HEK293 (cell line): ENCODE measurements at regions not wholly inside any gene's neighbourhood (a gene's known extent, or its start where the extent isn't known, plus 50 kb on each side); places are given as distances from the start of the nearest gene placed in this dataset.

Source experiments
- CTCF ChIA-PET: fragments of 350-600 bp; formaldehyde crosslinking; extraction: SDS; loops from one replicate; lab custom pipeline; 2021; ENCODE audit warnings: antibody characterized with exemption; lab: Yijun Ruan, JAX
- POLR2A ChIA-PET: fragments of 300-600 bp; formaldehyde crosslinking; extraction: SDS; loops from one replicate; lab custom pipeline; 2020; ENCODE audit warnings: antibody characterized with exemption, inconsistent platforms; lab: Yijun Ruan, JAX
- H3K27ac ChIP-seq: fragments of 200-500 bp; sonication (Bioruptor generic); 2 replicates; pipeline ENCODE4 v1.5.1; 2014; ENCODE audit warnings: low read depth, low read length, control low read depth, inconsistent platforms; ENCODE audit errors: extremely low read depth
- H3K36me3 ChIP-seq, 2 experiments: fragments of 200-500 bp in 1 of 2; sonication (Bioruptor generic) in 1 of 2; 1 replicate in 1 of 2; 2 replicates in 1 of 2; pipeline ENCODE4 v1.5.1; 2014 to 2017; ENCODE audit warnings: inconsistent platforms in 2 of 2, low read length in 2 of 2; ENCODE audit not compliant: control insufficient read depth in 2 of 2, insufficient read depth in 1 of 2
- H3K4me1 ChIP-seq: fragments of 200-500 bp; sonication (Bioruptor generic); 2 replicates; pipeline ENCODE4 v1.5.1; 2014; ENCODE audit warnings: mild to moderate bottlenecking, low read length, inconsistent platforms; ENCODE audit not compliant: control insufficient read depth, insufficient read depth
- H3K4me3 ChIP-seq: 2 replicates; pipeline ENCODE4 v1.5.1; 2011; ENCODE audit warnings: low read depth, mild to moderate bottlenecking, control low read depth, low read length, moderate library complexity
- H3K9me3 ChIP-seq: fragments of 200-500 bp; sonication (Bioruptor generic); 2 replicates; pipeline ENCODE4 v1.5.1; 2014; ENCODE audit warnings: low read depth, low read length, inconsistent platforms; ENCODE audit not compliant: control insufficient read depth, insufficient read depth
- HOXC10 ChIP-seq: sonication (generic); formaldehyde crosslinking; IDR thresholded peaks from 2 replicates; pipeline ENCODE4 v1.8.1; 2023; ENCODE audit warnings: mild to moderate bottlenecking, missing genetic modification reagents
- HOXD13 ChIP-seq: sonication (generic); formaldehyde crosslinking; IDR thresholded peaks from 2 replicates; pipeline ENCODE4 v1.8.0; 2022; ENCODE audit warnings: missing genetic modification reagents, borderline replicate concordance
- KLF10 ChIP-seq: fragments of 450-650 bp; IDR thresholded peaks from 2 replicates; pipeline ENCODE4 v1.5.1; 2018; ENCODE audit warnings: missing biosample characterization, mild to moderate bottlenecking, missing genetic modification characterization
- KLF9 ChIP-seq: fragments of 450-650 bp; formaldehyde crosslinking; IDR thresholded peaks from 2 replicates; pipeline ENCODE4 v1.5.1; 2016; ENCODE audit warnings: missing biosample characterization, missing genetic modification characterization, low read depth
- RBAK ChIP-seq: fragments of 450-650 bp; formaldehyde crosslinking; IDR thresholded peaks from 2 replicates; pipeline ENCODE4 v1.5.1; 2016; ENCODE audit warnings: missing biosample characterization, missing genetic modification characterization
- YY2 ChIP-seq: fragments of 450-650 bp; formaldehyde crosslinking; IDR thresholded peaks from 2 replicates; pipeline ENCODE4 v1.5.1; 2016; ENCODE audit warnings: missing biosample characterization, missing genetic modification characterization
- ZFP3 ChIP-seq: fragments of 450-650 bp; formaldehyde crosslinking; IDR thresholded peaks from 2 replicates; pipeline ENCODE4 v1.5.1; 2016; ENCODE audit warnings: low read depth, missing biosample characterization, missing genetic modification characterization
- ZNF146 ChIP-seq: fragments of 450-650 bp; formaldehyde crosslinking; IDR thresholded peaks from 2 replicates; pipeline ENCODE4 v1.5.1; 2016; ENCODE audit warnings: missing biosample characterization, missing genetic modification characterization
- ZNF155 ChIP-seq: fragments of 450-650 bp; formaldehyde crosslinking; IDR thresholded peaks from 2 replicates; pipeline ENCODE4 v1.5.1; 2016; ENCODE audit warnings: missing biosample characterization, missing genetic modification characterization
- ZNF2 ChIP-seq: fragments of 450-650 bp; formaldehyde crosslinking; IDR thresholded peaks from 2 replicates; pipeline ENCODE4 v1.5.1; 2016; ENCODE audit warnings: missing biosample characterization, missing genetic modification characterization
- ZNF211 ChIP-seq: fragments of 450-650 bp; formaldehyde crosslinking; IDR thresholded peaks from 2 replicates; pipeline ENCODE4 v1.5.1; 2016; ENCODE audit warnings: low read depth, missing biosample characterization, missing genetic modification characterization
- ZNF223 ChIP-seq: fragments of 450-650 bp; formaldehyde crosslinking; IDR thresholded peaks from 2 replicates; pipeline ENCODE4 v1.5.1; 2016; ENCODE audit warnings: missing biosample characterization, missing genetic modification characterization
- ZNF426 ChIP-seq: fragments of 450-650 bp; formaldehyde crosslinking; IDR thresholded peaks from 2 replicates; pipeline ENCODE4 v1.5.1; 2017; ENCODE audit warnings: missing biosample characterization, missing genetic modification characterization, mild to moderate bottlenecking, inconsistent platforms, moderate library complexity
- ZNF544 ChIP-seq: fragments of 450-650 bp; formaldehyde crosslinking; IDR thresholded peaks from 2 replicates; pipeline ENCODE4 v1.5.0; 2017; ENCODE audit warnings: missing biosample characterization, missing genetic modification characterization
- ZNF555 ChIP-seq: fragments of 450-650 bp; formaldehyde crosslinking; conservative IDR thresholded peaks from 2 replicates; pipeline ENCODE4 v1.5.1; 2017; ENCODE audit warnings: missing biosample characterization, mild to moderate bottlenecking, missing genetic modification characterization, inconsistent platforms
- ZNF654 ChIP-seq: fragments of 450-650 bp; formaldehyde crosslinking; IDR thresholded peaks from 2 replicates; pipeline ENCODE4 v1.5.1; 2016; ENCODE audit warnings: low read depth, missing biosample characterization, missing genetic modification characterization
- ZNF670 ChIP-seq: fragments of 450-650 bp; formaldehyde crosslinking; IDR thresholded peaks from 2 replicates; pipeline ENCODE4 v1.5.1; 2016; ENCODE audit warnings: missing biosample characterization, missing genetic modification characterization, low read depth
- ZNF701 ChIP-seq: fragments of 450-650 bp; formaldehyde crosslinking; IDR thresholded peaks from 2 replicates; pipeline ENCODE4 v1.5.1; 2016; ENCODE audit warnings: missing biosample characterization, missing genetic modification characterization
- ZNF747 ChIP-seq: fragments of 450-650 bp; formaldehyde crosslinking; IDR thresholded peaks from 2 replicates; pipeline ENCODE4 v1.5.1; 2016; ENCODE audit warnings: missing biosample characterization, missing genetic modification characterization
- ZSCAN30 ChIP-seq: fragments of 450-650 bp; IDR thresholded peaks from 2 replicates; pipeline ENCODE4 v1.5.1; 2018; ENCODE audit warnings: missing biosample characterization, mild to moderate bottlenecking, missing genetic modification characterization, moderate library complexity
- ZXDB ChIP-seq: fragments of 450-650 bp; formaldehyde crosslinking; IDR thresholded peaks from 2 replicates; pipeline ENCODE4 v1.5.1; 2016; ENCODE audit warnings: missing biosample characterization, missing genetic modification characterization
- TF ChIP-seq, protein P1 (sequence below): fragments of 450-650 bp; formaldehyde crosslinking; IDR thresholded peaks from 2 replicates; pipeline ENCODE4 v1.5.1; 2016; ENCODE audit warnings: missing biosample characterization, missing genetic modification characterization
- TF ChIP-seq, protein P2 (sequence below): fragments of 450-650 bp; IDR thresholded peaks from 2 replicates; pipeline ENCODE4 v1.5.1; 2018; ENCODE audit warnings: missing biosample characterization, mild to moderate bottlenecking, missing genetic modification characterization
- TF ChIP-seq, protein P3 (sequence below): fragments of 450-650 bp; formaldehyde crosslinking; IDR thresholded peaks from 2 replicates; pipeline ENCODE4 v1.5.1; 2016; ENCODE audit warnings: missing biosample characterization, missing genetic modification characterization

DNA sequence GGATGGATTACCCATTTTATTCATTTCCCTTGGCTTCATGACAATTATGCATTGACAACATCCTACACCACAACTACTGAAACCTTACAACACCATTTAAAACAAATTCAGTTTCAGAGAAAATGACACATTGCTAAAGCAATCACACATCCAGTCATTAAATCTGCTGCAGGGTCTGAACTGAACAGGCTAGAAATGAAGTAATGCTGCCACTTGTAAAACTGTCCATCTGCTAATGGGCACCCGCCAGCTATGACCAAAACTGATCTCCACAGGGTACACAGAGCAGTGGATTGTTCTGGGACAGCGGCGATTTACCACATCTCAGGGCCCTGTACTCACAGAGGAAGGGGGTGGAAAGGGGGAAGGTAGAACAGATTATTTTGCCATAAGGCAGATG lies 172.9 kb upstream of the FBXL4 start:
- Histone ChIP-seq H3K36me3 (no peaks in the 10 kb centered on the region), H3K4me1 (no peaks in the 10 kb centered on the region), H3K27ac (no peak overlapping the region), H3K4me3 (no peak overlapping the region), H3K9me3 (no peaks in the 10 kb centered on the region)
- ChIA-PET CTCF (interaction anchor here (0.6 to 2.6 kb wide), 16 partner anchors 11 to 1623 kb away, joined by 3 to 26 read pairs (median 6); no protein-coding TSS in a partner anchor), POLR2A (no interaction called here)
- TF ChIP-seq ZNF426 (tag by site-specific recombination) (no peak), ZFP3 (tag by site-specific recombination) (no peak), HOXC10 (no peak), ZNF2 (no peak), ZNF544 (tag by site-specific recombination) (no peak)

DNA sequence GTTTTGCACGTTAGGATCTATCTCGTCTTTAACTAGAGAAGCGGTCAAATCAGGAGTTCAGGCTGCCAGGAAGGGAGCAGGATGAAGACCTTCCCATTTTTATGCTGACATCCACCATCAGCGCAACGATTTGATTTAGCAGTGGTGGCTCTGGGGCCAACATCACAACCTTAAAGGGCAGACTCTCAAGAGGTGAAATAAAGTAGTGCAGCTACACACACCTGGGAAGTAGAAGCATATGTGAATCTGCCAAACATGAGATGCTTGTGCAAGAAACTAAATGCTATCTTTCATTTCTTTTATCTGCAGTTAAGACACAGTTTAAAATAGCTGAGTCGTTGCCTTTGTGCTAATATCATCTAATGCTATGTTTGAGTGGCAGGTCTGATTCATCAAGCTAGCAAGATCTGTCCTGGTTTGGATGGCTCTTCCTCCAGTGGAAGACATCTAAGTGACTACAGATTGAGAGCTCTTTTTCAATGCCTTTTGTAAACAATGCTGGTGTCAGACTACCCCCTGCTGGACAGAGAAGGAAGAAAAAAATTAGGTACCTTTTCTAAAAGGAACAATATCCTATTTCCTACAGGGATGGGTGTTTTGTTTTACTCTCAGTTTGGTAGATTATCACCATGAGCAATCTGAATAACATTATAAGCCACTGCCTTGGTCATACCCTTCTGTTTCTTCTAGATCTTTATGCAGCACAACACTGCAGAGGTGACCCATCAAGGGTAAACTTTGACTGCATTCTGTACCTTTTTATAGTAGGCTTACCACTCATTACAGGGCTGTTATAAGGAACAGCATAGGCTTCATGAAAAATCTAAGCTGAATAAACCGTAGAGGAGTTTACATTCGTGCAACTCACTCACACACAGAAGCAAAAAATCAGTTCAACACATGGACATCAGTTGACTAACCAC lies 171.6 kb upstream of the FBXL4 start:
- no peaks in the 10 kb centered on the region for H3K4me1 ChIP-seq
- no peak overlapping the region for H3K27ac ChIP-seq
- H3K36me3 ChIP-seq: no peaks in the 10 kb centered on the region
- peak; percentile 89 for TF ChIP-seq ZNF654 (tag by site-specific recombination)
- no peak for TF ChIP-seq ZNF701 (tag by site-specific recombination)
- no peak for TF ChIP-seq RBAK (tag by site-specific recombination)
- TF ChIP-seq ZXDB: no peak
- TF ChIP-seq, protein P1, sequence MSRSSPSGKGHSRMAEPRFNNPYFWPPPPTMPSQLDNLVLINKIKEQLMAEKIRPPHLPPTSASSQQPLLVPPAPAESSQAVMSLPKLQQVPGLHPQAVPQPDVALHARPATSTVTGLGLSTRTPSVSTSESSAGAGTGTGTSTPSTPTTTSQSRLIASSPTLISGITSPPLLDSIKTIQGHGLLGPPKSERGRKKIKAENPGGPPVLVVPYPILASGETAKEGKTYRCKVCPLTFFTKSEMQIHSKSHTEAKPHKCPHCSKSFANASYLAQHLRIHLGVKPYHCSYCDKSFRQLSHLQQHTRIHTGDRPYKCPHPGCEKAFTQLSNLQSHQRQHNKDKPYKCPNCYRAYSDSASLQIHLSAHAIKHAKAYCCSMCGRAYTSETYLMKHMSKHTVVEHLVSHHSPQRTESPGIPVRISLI (tag by site-specific recombination): peak; percentile 55; the same call in 1 of the 2 replicates
- no peak for TF ChIP-seq ZNF155 (tag by site-specific recombination)
- H3K4me3 ChIP-seq: no peak overlapping the region
- POLR2A ChIA-PET: no interaction called here
- H3K9me3 ChIP-seq: no peaks in the 10 kb centered on the region
- CTCF ChIA-PET: interaction anchor here (0.5 to 2.6 kb wide), 74 partner anchors 8 to 1679 kb away, joined by 3 to 26 read pairs (median 4); no protein-coding TSS in a partner anchor

DNA sequence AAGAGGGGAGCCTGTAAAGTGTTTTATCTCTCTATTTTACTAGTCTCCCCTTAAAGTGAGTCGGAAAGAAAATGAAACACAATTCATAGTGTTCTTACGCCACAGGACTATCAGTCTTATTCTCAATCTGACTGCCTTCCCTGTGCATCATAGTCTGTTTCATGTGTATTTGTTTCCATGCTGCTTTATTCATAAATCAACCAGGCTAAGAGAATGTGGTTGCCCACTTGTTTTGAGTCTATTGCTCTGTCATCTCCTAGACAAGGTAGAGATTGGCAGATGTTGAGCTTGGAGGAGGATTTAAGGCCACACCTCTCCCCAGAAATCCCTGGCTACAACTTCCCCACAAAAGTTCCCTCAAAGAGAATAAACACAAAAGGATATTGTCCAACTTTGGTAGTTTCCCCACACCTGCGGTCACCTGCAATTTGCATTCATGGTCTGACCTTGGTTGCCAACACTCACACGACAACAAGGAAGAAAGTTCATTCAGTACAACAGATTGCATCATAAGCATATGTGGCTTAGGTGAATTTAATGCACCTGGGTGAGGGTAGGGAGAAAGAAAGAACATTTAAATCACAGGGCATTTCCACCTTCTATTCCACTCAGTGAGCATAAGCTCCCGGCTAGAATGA lies 167.1 kb upstream of the FBXL4 start:
- H3K36me3 ChIP-seq: no peaks in the 10 kb centered on the region
- no peak overlapping the region for H3K27ac ChIP-seq
- ChIA-PET POLR2A (no interaction called here), CTCF (interaction anchor here (0.5 to 1.1 kb wide), 5 partner anchors 158 to 1857 kb away, joined by 3 to 4 read pairs (median 3); no protein-coding TSS in a partner anchor)
- H3K4me3 ChIP-seq: no peak overlapping the region
- TF ChIP-seq ZXDB (no peak), ZNF555 (no peak), KLF10 (tag by site-specific recombination) (no peak), KLF9 (tag by site-specific recombination) (no peak), YY2 (tag by site-specific recombination) (no peak), ZNF211 (tag by site-specific recombination) (no peak), ZNF223 (tag by site-specific recombination) (no peak), ZNF747 (tag by site-specific recombination) (no peak), ZNF146 (no peak), HOXD13 (CRISPR knock-in tag) (no peak), ZSCAN30 (no peak), ZNF670 (no peak)
- TF ChIP-seq, protein P2, sequence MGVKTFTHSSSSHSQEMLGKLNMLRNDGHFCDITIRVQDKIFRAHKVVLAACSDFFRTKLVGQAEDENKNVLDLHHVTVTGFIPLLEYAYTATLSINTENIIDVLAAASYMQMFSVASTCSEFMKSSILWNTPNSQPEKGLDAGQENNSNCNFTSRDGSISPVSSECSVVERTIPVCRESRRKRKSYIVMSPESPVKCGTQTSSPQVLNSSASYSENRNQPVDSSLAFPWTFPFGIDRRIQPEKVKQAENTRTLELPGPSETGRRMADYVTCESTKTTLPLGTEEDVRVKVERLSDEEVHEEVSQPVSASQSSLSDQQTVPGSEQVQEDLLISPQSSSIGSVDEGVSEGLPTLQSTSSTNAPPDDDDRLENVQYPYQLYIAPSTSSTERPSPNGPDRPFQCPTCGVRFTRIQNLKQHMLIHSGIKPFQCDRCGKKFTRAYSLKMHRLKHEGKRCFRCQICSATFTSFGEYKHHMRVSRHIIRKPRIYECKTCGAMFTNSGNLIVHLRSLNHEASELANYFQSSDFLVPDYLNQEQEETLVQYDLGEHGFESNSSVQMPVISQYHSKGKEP (tag by site-specific recombination): no peak
- TF ChIP-seq, protein P3, sequence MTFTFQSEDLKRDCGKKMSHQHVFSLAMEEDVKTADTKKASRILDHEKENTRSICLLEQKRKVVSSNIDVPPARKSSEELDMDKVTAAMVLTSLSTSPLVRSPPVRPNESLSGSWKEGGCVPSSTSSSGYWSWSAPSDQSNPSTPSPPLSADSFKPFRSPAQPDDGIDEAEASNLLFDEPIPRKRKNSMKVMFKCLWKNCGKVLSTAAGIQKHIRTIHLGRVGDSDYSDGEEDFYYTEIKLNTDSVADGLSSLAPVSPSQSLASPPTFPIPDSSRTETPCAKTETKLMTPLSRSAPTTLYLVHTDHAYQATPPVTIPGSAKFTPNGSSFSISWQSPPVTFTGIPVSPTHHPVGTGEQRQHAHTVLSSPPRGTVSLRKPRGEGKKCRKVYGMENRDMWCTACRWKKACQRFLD (tag by site-specific recombination): no peak
- no peaks in the 10 kb centered on the region for H3K4me1 ChIP-seq
- no peaks in the 10 kb centered on the region for H3K9me3 ChIP-seq
